Vagina (tissue), 2 donors: ENCODE measurements at regions not wholly inside any gene's neighbourhood (a gene's known extent, or its start where the extent isn't known, plus 50 kb on each side); places are given as distances from the start of the nearest gene placed in this dataset.

Experiments used
- DNase-seq, 2 donors: peaks; one replicate each; pipeline ENCODE4 v3.0.0-alpha.2; 2017; ENCODE audit errors: extremely low spot score in 2 of 2
- H3K27ac ChIP-seq: fragments of 200-600 bp; sonication (generic); one replicate; pipeline ENCODE4 v1.5.1; 2019
- H3K27me3 ChIP-seq: fragments of 200-600 bp; sonication (generic); one replicate; pipeline ENCODE4 v1.5.1; 2019
- H3K36me3 ChIP-seq, 2 donors: fragments of 200-600 bp; sonication (generic); one replicate each; pipeline ENCODE4 v1.5.1; 2017 to 2019
- H3K4me1 ChIP-seq: fragments of 200-600 bp; sonication (generic); one replicate; pipeline ENCODE4 v1.5.1; 2019
- H3K4me3 ChIP-seq, 2 donors: fragments of 200-600 bp; sonication (generic); 1 replicate in 1 of 2; 2 replicates in 1 of 2; pipeline ENCODE4 v1.5.1; 2016 to 2019
- H3K9me3 ChIP-seq: fragments of 200-600 bp; sonication (generic); one replicate; pipeline ENCODE4 v1.5.1; 2019
- POLR2A ChIP-seq, 2 donors: fragments of 450-650 bp; IDR thresholded peaks; one replicate each; pipeline ENCODE4 v1.6.1; 2017; ENCODE audit warnings: antibody characterized with exemption in 2 of 2, mild to moderate bottlenecking in 2 of 2, moderate library complexity in 2 of 2
- POLR2AphosphoS5 ChIP-seq, 2 donors: sonication (generic); formaldehyde crosslinking; IDR thresholded peaks; one replicate each; pipeline ENCODE4 v1.9.0; 2017; ENCODE audit warnings: antibody characterized with exemption in 2 of 2, mild to moderate bottlenecking in 2 of 2, low read depth in 1 of 2; ENCODE audit not compliant: insufficient read depth in 1 of 2
- intact Hi-C: fragments of 100-400 bp; cut with DNase I; formaldehyde crosslinking; loops from one replicate; pipeline ENCODE4 v1.15.1; 2023
- TF ChIP-seq, protein P1 (sequence below), 3 experiments: fragments of 450-650 bp in 2 of 3; fragments of 200-600 bp in 1 of 3; sonication (generic) in 1 of 3; IDR thresholded peaks; one replicate each; pipeline ENCODE4 v1.5.1; 2017 to 2019; ENCODE audit warnings: antibody characterized with exemption in 3 of 3, mild to moderate bottlenecking in 2 of 3, moderate library complexity in 2 of 3

DNA sequence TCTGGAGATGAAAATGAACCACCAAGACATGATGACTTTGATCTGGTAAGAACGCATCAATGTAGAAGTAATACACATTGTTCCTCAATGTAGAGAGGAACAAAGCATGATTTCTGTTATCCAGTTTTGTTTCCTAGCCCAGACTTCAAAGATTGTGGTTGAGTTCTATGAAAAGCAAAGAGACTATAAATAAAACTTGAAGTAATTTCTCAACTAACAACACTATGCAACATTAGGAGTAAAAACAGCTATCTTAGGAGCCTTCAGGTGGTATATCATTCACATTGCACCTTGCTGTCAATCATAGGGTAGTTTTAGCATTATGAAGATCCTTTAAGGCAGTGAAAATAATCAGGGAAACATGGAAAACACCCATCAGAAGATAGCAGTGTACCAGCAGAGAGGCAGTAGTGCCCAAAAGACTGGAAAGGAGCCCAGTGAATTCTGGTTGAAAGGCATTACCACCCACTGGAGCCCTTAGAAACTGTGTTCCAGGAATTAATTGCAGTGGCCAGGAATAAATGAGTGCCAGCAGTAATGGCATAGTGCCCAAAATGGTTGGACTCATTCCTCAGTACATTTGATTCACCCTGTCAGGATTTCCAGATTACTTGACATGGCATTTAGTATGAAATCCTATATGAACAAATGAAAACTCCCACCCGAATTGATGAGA is 300.7 kb upstream of the CXXC4 start:
- TF ChIP-seq POLR2A (IDR thresholded peaks at IDR 0.05): no peak
- no peak for TF ChIP-seq POLR2AphosphoS5 (IDR thresholded peaks at IDR 0.05; ENCODE audit: insufficient read depth in 1 of 2, low read depth in 1 of 2)
- TF ChIP-seq, protein P1, sequence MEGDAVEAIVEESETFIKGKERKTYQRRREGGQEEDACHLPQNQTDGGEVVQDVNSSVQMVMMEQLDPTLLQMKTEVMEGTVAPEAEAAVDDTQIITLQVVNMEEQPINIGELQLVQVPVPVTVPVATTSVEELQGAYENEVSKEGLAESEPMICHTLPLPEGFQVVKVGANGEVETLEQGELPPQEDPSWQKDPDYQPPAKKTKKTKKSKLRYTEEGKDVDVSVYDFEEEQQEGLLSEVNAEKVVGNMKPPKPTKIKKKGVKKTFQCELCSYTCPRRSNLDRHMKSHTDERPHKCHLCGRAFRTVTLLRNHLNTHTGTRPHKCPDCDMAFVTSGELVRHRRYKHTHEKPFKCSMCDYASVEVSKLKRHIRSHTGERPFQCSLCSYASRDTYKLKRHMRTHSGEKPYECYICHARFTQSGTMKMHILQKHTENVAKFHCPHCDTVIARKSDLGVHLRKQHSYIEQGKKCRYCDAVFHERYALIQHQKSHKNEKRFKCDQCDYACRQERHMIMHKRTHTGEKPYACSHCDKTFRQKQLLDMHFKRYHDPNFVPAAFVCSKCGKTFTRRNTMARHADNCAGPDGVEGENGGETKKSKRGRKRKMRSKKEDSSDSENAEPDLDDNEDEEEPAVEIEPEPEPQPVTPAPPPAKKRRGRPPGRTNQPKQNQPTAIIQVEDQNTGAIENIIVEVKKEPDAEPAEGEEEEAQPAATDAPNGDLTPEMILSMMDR (IDR thresholded peaks at IDR 0.05): no peak
- no peaks in the 10 kb centered on the region for H3K36me3 ChIP-seq
- intact Hi-C loops: no loop called here
- H3K27ac ChIP-seq: no peak overlapping the region
- H3K4me1 ChIP-seq: no peaks in the 10 kb centered on the region
- H3K27me3 ChIP-seq: no peaks in the 10 kb centered on the region
- H3K4me3 ChIP-seq: no peak overlapping the region
- no peaks in the 10 kb centered on the region for H3K9me3 ChIP-seq
- no peak for DNase-seq

DNA sequence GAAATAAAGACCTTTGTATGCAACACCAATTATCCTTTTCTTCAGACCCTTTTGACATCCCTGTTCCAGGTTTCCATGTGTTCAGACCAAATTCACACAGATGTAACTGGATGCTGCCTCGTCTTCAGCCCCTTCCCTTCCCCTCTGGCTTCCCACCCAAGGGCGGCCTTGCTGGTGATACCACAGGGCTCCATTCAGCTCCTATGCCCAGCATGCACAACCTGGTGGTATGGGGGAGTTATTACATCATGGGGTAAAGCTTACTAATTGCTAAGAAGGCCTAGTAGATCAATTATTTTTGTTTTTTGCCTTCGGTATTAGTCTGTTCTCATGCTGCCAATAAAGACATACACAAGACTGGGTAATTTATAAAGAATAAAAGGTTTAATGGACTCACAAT is 317.0 kb upstream of the CXXC4 start:
- no peak for DNase-seq
- TF ChIP-seq POLR2AphosphoS5 (IDR thresholded peaks at IDR 0.05; ENCODE audit: insufficient read depth in 1 of 2, low read depth in 1 of 2) (no peak), POLR2A (IDR thresholded peaks at IDR 0.05) (no peak)
- TF ChIP-seq, protein P1 (IDR thresholded peaks at IDR 0.05): no peak
- Histone ChIP-seq H3K27me3 (no peaks in the 10 kb centered on the region), H3K4me3 (no peak overlapping the region), H3K36me3 (no peaks in the 10 kb centered on the region), H3K9me3 (no peaks in the 10 kb centered on the region), H3K27ac (no peak overlapping the region), H3K4me1 (no peaks in the 10 kb centered on the region)
- intact Hi-C loops: no loop called here

DNA sequence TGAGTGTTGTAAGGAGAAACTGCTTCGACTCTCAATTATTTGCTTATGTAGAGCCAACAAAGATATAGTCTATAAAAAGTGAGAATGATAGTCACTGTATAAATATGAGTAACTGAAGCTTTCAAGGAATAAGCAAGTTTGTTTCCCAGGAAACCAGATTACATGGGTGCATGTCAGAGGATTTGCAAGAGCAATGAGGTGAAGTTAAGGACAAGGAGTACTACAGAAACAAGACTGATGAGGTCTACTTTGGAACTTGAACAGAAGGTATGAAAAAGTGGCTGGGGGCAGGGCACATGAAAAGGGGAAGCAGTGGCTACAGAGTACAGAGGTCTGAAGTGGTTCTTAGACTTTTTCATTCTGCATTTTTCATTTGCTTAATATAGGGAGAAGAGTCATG is 321.0 kb upstream of the CXXC4 start:
- no peak for TF ChIP-seq POLR2A (IDR thresholded peaks at IDR 0.05)
- TF ChIP-seq, protein P1 (IDR thresholded peaks at IDR 0.05): no peak
- no peak for TF ChIP-seq POLR2AphosphoS5 (IDR thresholded peaks at IDR 0.05; ENCODE audit: insufficient read depth in 1 of 2, low read depth in 1 of 2)
- Histone ChIP-seq H3K4me3 (no peak overlapping the region), H3K9me3 (no peaks in the 10 kb centered on the region), H3K36me3 (no peaks in the 10 kb centered on the region), H3K4me1 (no peaks in the 10 kb centered on the region), H3K27ac (no peak overlapping the region), H3K27me3 (no peaks in the 10 kb centered on the region)
- intact Hi-C loops: no loop called here
- DNase-seq: no peak

DNA sequence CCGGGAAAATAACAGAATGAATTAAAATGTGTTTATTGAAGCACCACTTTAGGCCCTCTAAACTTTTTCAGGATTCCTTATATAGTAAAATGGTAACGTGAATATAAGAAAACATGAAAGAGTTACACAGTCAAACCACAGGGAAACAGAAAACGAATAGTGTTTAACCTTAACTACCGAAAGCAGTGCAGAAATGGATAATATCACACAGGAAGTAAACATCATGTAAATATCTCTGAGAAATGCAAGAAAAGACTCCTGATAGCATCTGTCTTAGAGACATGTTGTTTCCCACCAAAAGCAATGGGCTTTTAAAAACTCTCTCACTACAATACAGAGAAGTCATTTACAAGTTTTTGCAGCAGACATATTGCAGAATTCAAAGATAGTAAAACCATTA is 323.9 kb upstream of the CXXC4 start:
- intact Hi-C loops: no loop called here
- Histone ChIP-seq H3K36me3 (no peaks in the 10 kb centered on the region), H3K27ac (no peak overlapping the region), H3K9me3 (no peaks in the 10 kb centered on the region), H3K4me3 (no peak overlapping the region), H3K27me3 (no peaks in the 10 kb centered on the region), H3K4me1 (no peaks in the 10 kb centered on the region)
- no peak for TF ChIP-seq POLR2AphosphoS5 (IDR thresholded peaks at IDR 0.05; ENCODE audit: insufficient read depth in 1 of 2, low read depth in 1 of 2)
- no peak for TF ChIP-seq POLR2A (IDR thresholded peaks at IDR 0.05)
- TF ChIP-seq, protein P1 (IDR thresholded peaks at IDR 0.05): no peak
- no peak for DNase-seq

DNA sequence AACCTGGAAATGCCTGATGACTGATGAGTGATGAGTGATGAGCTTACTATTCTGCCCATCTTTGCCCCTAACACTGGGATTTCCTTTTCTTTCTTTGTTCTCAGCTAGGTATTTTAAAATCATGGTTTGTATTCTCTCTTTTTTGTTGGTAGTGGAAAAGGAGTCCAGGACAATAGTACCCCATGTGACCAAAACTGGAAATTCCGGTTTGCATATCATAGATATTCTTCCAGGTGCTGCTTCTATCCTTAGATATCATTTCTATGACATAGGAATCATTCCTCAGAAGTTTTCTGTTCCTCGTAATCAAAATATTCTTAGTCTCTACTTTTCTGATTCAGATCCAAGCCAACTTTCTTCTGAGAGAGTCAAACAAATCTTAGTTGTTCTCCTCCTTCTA is 320.5 kb upstream of the TET2 start:
- TF ChIP-seq POLR2A (IDR thresholded peaks at IDR 0.05) (no peak), POLR2AphosphoS5 (IDR thresholded peaks at IDR 0.05; ENCODE audit: insufficient read depth in 1 of 2, low read depth in 1 of 2) (no peak)
- TF ChIP-seq, protein P1 (IDR thresholded peaks at IDR 0.05): no peak

More for the DNA sequence above, 320.5 kb upstream of the TET2 start:
- Histone ChIP-seq H3K27ac (no peak overlapping the region), H3K4me3 (no peak overlapping the region), H3K4me1 (no peaks in the 10 kb centered on the region), H3K9me3 (no peaks in the 10 kb centered on the region), H3K27me3 (no peaks in the 10 kb centered on the region), H3K36me3 (no peaks in the 10 kb centered on the region)
- intact Hi-C loops: no loop called here
- DNase-seq: no peak
